IMR-90 (cell line): ENCODE measurements at regions not wholly inside any gene's neighbourhood (a gene's known extent, or its start where the extent isn't known, plus 50 kb on each side); places are given as distances from the start of the nearest gene placed in this dataset.

ENCODE experiments used
- ATAC-seq: fragments of 200-7000 bp; cut with Tn5 transposase; 2 replicates; pipeline ENCODE4 v1.9.1; 2020; ENCODE audit warnings: low read depth, mild to moderate bottlenecking, moderate library complexity
- BruUV-seq: library from RNA; stranded (reverse); fragments of 400-500 nt; replicated peaks from 2 replicates; lab custom pipeline; 2021; lab: Mats Ljungman, UMichigan
- CTCF ChIA-PET: fragments of 300-600 bp; formaldehyde crosslinking; extraction: SDS; loops from one replicate; lab custom pipeline; 2021; ENCODE audit warnings: antibody characterized with exemption; lab: Yijun Ruan, JAX
- POLR2A ChIA-PET: fragments of 300-600 bp; sonication (Branson Sonifier 250); formaldehyde crosslinking; loops from one replicate; lab custom pipeline; 2022; ENCODE audit warnings: antibody characterized with exemption; ENCODE audit not compliant: unreplicated experiment; lab: Charles Lee
- DNase-seq: peaks from one replicate; pipeline ENCODE4 v3.0.0; 2013
- H2AFZ ChIP-seq: replicated peaks from 2 replicates; pipeline ENCODE3; 2013; ENCODE audit warnings: low read length, mild to moderate bottlenecking; ENCODE audit not compliant: poor library complexity
- H2AK5ac ChIP-seq: 2 replicates; pipeline ENCODE4 v1.6.1; 2013; ENCODE audit warnings: low read depth, low read length, inconsistent platforms
- H2AK9ac ChIP-seq: replicated peaks from 2 replicates; pipeline ENCODE3; 2013; ENCODE audit warnings: mild to moderate bottlenecking, low read depth, low read length, moderate library complexity; ENCODE audit not compliant: poor library complexity
- H2BK120ac ChIP-seq: 2 replicates; pipeline ENCODE4 v1.6.1; 2013; ENCODE audit warnings: low read depth, low read length, inconsistent platforms
- H2BK15ac ChIP-seq: 3 replicates; pipeline ENCODE4 v1.6.1; 2013; ENCODE audit warnings: low read depth, low read length, inconsistent platforms
- H2BK20ac ChIP-seq: 2 replicates; pipeline ENCODE4 v1.6.1; 2013; ENCODE audit warnings: low read depth, mild to moderate bottlenecking, inconsistent platforms, low read length, moderate library complexity
- H2BK5ac ChIP-seq: 2 replicates; pipeline ENCODE4 v1.6.1; 2013; ENCODE audit warnings: mild to moderate bottlenecking, low read depth, low read length, inconsistent platforms; ENCODE audit not compliant: poor library complexity, severe bottlenecking
- H3K14ac ChIP-seq: replicated peaks from 2 replicates; pipeline ENCODE4 v1.6.1; 2013; ENCODE audit warnings: low read depth, low read length, inconsistent platforms
- H3K18ac ChIP-seq: 2 replicates; pipeline ENCODE4 v1.6.1; 2013; ENCODE audit warnings: low read depth, low read length, control low read depth
- H3K23ac ChIP-seq: 2 replicates; pipeline ENCODE4 v1.6.1; 2013; ENCODE audit warnings: low read depth, low read length, inconsistent platforms
- H3K27ac ChIP-seq: 2 replicates; pipeline ENCODE4 v1.5.1; 2013; ENCODE audit warnings: mild to moderate bottlenecking, control low read depth, low read length; ENCODE audit not compliant: insufficient read depth
- H3K27me3 ChIP-seq: 2 replicates; pipeline ENCODE4 v1.6.1; 2013; ENCODE audit warnings: low read length; ENCODE audit not compliant: control insufficient read depth, insufficient read depth
- H3K36me3 ChIP-seq: 2 replicates; pipeline ENCODE4 v1.6.1; 2013; ENCODE audit warnings: low read length, mixed read lengths; ENCODE audit not compliant: control insufficient read depth, insufficient read depth
- H3K4ac ChIP-seq: 2 replicates; pipeline ENCODE4 v1.6.1; 2013; ENCODE audit warnings: low read depth, low read length, inconsistent platforms
- H3K4me1 ChIP-seq: 2 replicates; pipeline ENCODE4 v1.6.1; 2013; ENCODE audit warnings: low read length, mixed read lengths; ENCODE audit not compliant: control insufficient read depth, insufficient read depth
- H3K4me2 ChIP-seq: 2 replicates; pipeline ENCODE4 v1.6.1; 2013; ENCODE audit warnings: low read depth, mild to moderate bottlenecking, control low read depth, low read length, moderate library complexity
- H3K4me3 ChIP-seq: 2 replicates; pipeline ENCODE4 v1.5.1; 2013; ENCODE audit warnings: low read depth, mild to moderate bottlenecking, control low read depth, low read length, moderate library complexity; ENCODE audit not compliant: insufficient read depth
- H3K56ac ChIP-seq: 2 replicates; pipeline ENCODE4 v1.6.1; 2013; ENCODE audit warnings: low read length, inconsistent platforms; ENCODE audit not compliant: insufficient read depth; ENCODE audit errors: extremely low read depth
- H3K79me1 ChIP-seq, 2 experiments: 2 replicates each; pipeline ENCODE4 v1.6.1; 2013; ENCODE audit warnings: low read length in 2 of 2, inconsistent platforms in 1 of 2, low read depth in 1 of 2
- H3K9ac ChIP-seq: 2 replicates; pipeline ENCODE4 v1.6.1; 2013; ENCODE audit warnings: low read depth, low read length, control low read depth
- H3K9me1 ChIP-seq: 2 replicates; pipeline ENCODE4 v1.6.1; 2013; ENCODE audit warnings: low read length, inconsistent platforms; ENCODE audit not compliant: insufficient read depth
- H3K9me3 ChIP-seq: 2 replicates; pipeline ENCODE4 v1.6.1; 2013; ENCODE audit warnings: low read length; ENCODE audit not compliant: control insufficient read depth, insufficient read depth
- H4K20me1 ChIP-seq: 2 replicates; pipeline ENCODE4 v1.6.1; 2013; ENCODE audit warnings: low read length, inconsistent platforms; ENCODE audit not compliant: insufficient read depth
- H4K5ac ChIP-seq: 2 replicates; pipeline ENCODE4 v1.6.1; 2013; ENCODE audit warnings: mild to moderate bottlenecking, low read depth, low read length, control low read depth
- H4K8ac ChIP-seq, 2 experiments: 2 replicates each; pipeline ENCODE4 v1.6.1; 2013; ENCODE audit warnings: low read depth in 2 of 2, low read length in 2 of 2, control low read depth in 1 of 2, inconsistent platforms in 1 of 2
- H4K91ac ChIP-seq: 2 replicates; pipeline ENCODE4 v1.6.1; 2013; ENCODE audit warnings: low read depth, low read length, inconsistent platforms; ENCODE audit not compliant: insufficient read depth
- BHLHE40 ChIP-seq: fragments of 150-350 bp; IDR thresholded peaks from 2 replicates; pipeline ENCODE4 v1.6.1; 2016; ENCODE audit warnings: mild to moderate bottlenecking, low read depth, low read length
- CEBPB ChIP-seq: IDR thresholded peaks from 2 replicates; pipeline ENCODE4 v1.6.1; 2012; ENCODE audit warnings: low read depth, low read length, improper control_type of control experiment
- CTCF ChIP-seq: conservative IDR thresholded peaks from 2 replicates; pipeline ENCODE4 v1.5.1; 2012; ENCODE audit warnings: mild to moderate bottlenecking, low read depth, low read length, improper control_type of control experiment
- MAFK ChIP-seq: IDR thresholded peaks from 2 replicates; pipeline ENCODE4 v1.6.1; 2012; ENCODE audit warnings: low read depth, low read length, improper control_type of control experiment
- MXI1 ChIP-seq: IDR thresholded peaks from 2 replicates; pipeline ENCODE4 v1.6.1; 2012; ENCODE audit warnings: low read depth, mild to moderate bottlenecking, low read length, moderate library complexity, borderline replicate concordance
- POLR2A ChIP-seq: IDR thresholded peaks from 2 replicates; pipeline ENCODE4 v1.6.1; 2012; ENCODE audit warnings: mild to moderate bottlenecking, low read depth, low read length
- RFX5 ChIP-seq: IDR thresholded peaks from 2 replicates; pipeline ENCODE4 v1.8.0; 2012; ENCODE audit warnings: low read depth, mild to moderate bottlenecking, low read length, moderate library complexity
- SMC3 ChIP-seq: fragments of 150-350 bp; IDR thresholded peaks from 2 replicates; pipeline ENCODE4 v1.6.1; 2016; ENCODE audit warnings: low read depth, mild to moderate bottlenecking, antibody characterized with exemption, low read length, moderate library complexity
- WGBS, 2 experiments: methylation state at CpG; one replicate each; pipeline versions ENCODE4 v1.1.5 to v1.1.7; 2013; ENCODE audit warnings: missing lambda C conversion rate in 2 of 2; ENCODE audit not compliant: insufficient read length in 1 of 2; ENCODE audit errors: extremely low coverage in 2 of 2; 5-methylcytosine and 5-hydroxymethylcytosine counted together
- dilution Hi-C: fragments of 300-500 bp; cut with HindIII; formaldehyde crosslinking; loops from one replicate; pipeline ENCODE4 v1.14.3; 2018; ENCODE audit warnings: low sequenced_read_pairs; ENCODE audit not compliant: unreplicated experiment
- in situ Hi-C: fragments of 300-500 bp; cut with MboI; formaldehyde crosslinking; loops from 3 replicates; pipeline ENCODE4 v1.14.3; 2019; ENCODE audit warnings: low sequenced_read_pairs, inconsistent platforms, mixed read lengths
- intact Hi-C: fragments of 100-400 bp; cut with micrococcal nuclease; formaldehyde crosslinking; loops from 2 replicates; pipeline ENCODE4 v1.10.0; 2022

- H4K20me1 ChIP-seq: no peaks in the 10 kb centered on the region
- H4K8ac ChIP-seq: no peak overlapping the region
- H3K4me3 ChIP-seq: no peak overlapping the region
- ChIA-PET POLR2A (no interaction called here), CTCF (no interaction called here)
- H3K23ac ChIP-seq: no peak overlapping the region
- peaks cover 3 to 25% of the 10 kb centered on the region in 2 experiments; a peak in 3 of 4 replicates for H3K79me1 ChIP-seq
- intact Hi-C loops (no loop called here), in situ Hi-C loops (no loop called here), dilution Hi-C loops (no loop called here)
- H2BK5ac ChIP-seq: no peak overlapping the region
- no peak overlapping the region for H4K5ac ChIP-seq
- no peak overlapping the region for H3K18ac ChIP-seq
- H2AK9ac ChIP-seq: no peak overlapping the region
- H3K27me3 ChIP-seq: no peaks in the 10 kb centered on the region
- no peak overlapping the region for H2BK120ac ChIP-seq
- TF ChIP-seq CEBPB (no peak), MAFK (no peak), CTCF (no peak), RFX5 (no peak), MXI1 (no peak), SMC3 (no peak), BHLHE40 (no peak), POLR2A (no peak)
- H3K56ac ChIP-seq: no peak overlapping the region
- peaks cover 9% of the 10 kb centered on the region for H3K9me1 ChIP-seq
- no peaks in the 10 kb centered on the region for H3K9me3 ChIP-seq
- no peak overlapping the region for H3K4me2 ChIP-seq
- no peak overlapping the region for H2BK15ac ChIP-seq
- no peak overlapping the region for H3K9ac ChIP-seq
- DNase-seq (no peak), ATAC-seq (no peak)
- no CpG with 5 or more reads among the region's 2 CpGs for WGBS, 2 experiments
- no TSS peak for BruUV-seq
- no peak overlapping the region for H3K27ac ChIP-seq
- H4K91ac ChIP-seq: no peak overlapping the region
- 0 out of 2 replicates have a peak, but pooled peaks cover 2% of the 10 kb centered on the region for H3K4me1 ChIP-seq
- H3K14ac ChIP-seq: no peak overlapping the region
- no peak overlapping the region for H2BK20ac ChIP-seq
- H2AFZ ChIP-seq: no peak overlapping the region
- H3K4ac ChIP-seq: no peak overlapping the region
- H2AK5ac ChIP-seq: no peak overlapping the region
- H3K36me3 ChIP-seq: no peaks in the 10 kb centered on the region
Measured at GRCh38 chr2:216289470-216289869, 82.8 kb downstream of the MARCHF4 start.
